ENCODE measurements at regions not wholly inside any gene's neighbourhood (a gene's known extent, or its start where the extent isn't known, plus 50 kb on each side); places are given as distances from the start of the nearest gene placed in this dataset.

DNA sequence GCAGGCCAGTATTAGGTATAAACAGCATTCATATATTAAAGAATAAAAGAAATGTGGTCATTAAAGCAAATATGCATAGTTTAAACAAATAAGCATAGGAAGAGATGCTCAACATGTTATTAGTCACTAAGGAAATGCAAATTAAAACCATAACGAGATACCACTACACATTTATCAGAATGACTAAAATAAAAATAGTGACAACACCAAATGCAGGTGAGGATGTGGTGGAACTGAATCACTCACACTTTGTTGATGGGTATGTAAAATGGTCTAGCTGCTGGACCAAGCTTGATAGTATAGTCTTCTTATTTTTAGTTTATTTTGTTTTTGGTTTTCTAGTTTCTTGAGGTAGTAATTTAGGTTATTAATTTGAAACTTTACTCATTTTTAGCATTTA lies 242.9 kb downstream of the HGF start:
- Histone ChIP-seq H3K36me3 (ENCODE audit: control insufficient read depth in 2 of 2, insufficient read depth in 1 of 2, low read length in 2 of 2) (no peaks in the 10 kb centered on the region), H3K4me1 (ENCODE audit: control insufficient read depth, insufficient read depth, low read length) (no peaks in the 10 kb centered on the region), H3K9me3 (ENCODE audit: control insufficient read depth, insufficient read depth, low read depth, low read length) (no peaks in the 10 kb centered on the region), H3K4me3 (ENCODE audit: low read depth, low read length) (no peak overlapping the region), H3K27ac (ENCODE audit: extremely low read depth, low read depth, low read length) (no peak overlapping the region)
- ChIA-PET CTCF (no interaction called here), POLR2A (no interaction called here)
- TF ChIP-seq ZNF311 (tag by site-specific recombination; IDR thresholded peaks at IDR 0.05; ENCODE audit: borderline replicate concordance) (no peak), ZNF184 (tag by site-specific recombination; IDR thresholded peaks at IDR 0.05) (no peak), ZBTB8A (tag by site-specific recombination; IDR thresholded peaks at IDR 0.05) (no peak)
- TF ChIP-seq, protein P1, sequence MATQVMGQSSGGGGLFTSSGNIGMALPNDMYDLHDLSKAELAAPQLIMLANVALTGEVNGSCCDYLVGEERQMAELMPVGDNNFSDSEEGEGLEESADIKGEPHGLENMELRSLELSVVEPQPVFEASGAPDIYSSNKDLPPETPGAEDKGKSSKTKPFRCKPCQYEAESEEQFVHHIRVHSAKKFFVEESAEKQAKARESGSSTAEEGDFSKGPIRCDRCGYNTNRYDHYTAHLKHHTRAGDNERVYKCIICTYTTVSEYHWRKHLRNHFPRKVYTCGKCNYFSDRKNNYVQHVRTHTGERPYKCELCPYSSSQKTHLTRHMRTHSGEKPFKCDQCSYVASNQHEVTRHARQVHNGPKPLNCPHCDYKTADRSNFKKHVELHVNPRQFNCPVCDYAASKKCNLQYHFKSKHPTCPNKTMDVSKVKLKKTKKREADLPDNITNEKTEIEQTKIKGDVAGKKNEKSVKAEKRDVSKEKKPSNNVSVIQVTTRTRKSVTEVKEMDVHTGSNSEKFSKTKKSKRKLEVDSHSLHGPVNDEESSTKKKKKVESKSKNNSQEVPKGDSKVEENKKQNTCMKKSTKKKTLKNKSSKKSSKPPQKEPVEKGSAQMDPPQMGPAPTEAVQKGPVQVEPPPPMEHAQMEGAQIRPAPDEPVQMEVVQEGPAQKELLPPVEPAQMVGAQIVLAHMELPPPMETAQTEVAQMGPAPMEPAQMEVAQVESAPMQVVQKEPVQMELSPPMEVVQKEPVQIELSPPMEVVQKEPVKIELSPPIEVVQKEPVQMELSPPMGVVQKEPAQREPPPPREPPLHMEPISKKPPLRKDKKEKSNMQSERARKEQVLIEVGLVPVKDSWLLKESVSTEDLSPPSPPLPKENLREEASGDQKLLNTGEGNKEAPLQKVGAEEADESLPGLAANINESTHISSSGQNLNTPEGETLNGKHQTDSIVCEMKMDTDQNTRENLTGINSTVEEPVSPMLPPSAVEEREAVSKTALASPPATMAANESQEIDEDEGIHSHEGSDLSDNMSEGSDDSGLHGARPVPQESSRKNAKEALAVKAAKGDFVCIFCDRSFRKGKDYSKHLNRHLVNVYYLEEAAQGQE (tag by site-specific recombination; IDR thresholded peaks at IDR 0.05): no peak
- TF ChIP-seq, protein P2, sequence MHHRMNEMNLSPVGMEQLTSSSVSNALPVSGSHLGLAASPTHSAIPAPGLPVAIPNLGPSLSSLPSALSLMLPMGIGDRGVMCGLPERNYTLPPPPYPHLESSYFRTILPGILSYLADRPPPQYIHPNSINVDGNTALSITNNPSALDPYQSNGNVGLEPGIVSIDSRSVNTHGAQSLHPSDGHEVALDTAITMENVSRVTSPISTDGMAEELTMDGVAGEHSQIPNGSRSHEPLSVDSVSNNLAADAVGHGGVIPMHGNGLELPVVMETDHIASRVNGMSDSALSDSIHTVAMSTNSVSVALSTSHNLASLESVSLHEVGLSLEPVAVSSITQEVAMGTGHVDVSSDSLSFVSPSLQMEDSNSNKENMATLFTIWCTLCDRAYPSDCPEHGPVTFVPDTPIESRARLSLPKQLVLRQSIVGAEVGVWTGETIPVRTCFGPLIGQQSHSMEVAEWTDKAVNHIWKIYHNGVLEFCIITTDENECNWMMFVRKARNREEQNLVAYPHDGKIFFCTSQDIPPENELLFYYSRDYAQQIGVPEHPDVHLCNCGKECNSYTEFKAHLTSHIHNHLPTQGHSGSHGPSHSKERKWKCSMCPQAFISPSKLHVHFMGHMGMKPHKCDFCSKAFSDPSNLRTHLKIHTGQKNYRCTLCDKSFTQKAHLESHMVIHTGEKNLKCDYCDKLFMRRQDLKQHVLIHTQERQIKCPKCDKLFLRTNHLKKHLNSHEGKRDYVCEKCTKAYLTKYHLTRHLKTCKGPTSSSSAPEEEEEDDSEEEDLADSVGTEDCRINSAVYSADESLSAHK (tag by site-specific recombination; IDR thresholded peaks at IDR 0.05): no peak

DNA sequence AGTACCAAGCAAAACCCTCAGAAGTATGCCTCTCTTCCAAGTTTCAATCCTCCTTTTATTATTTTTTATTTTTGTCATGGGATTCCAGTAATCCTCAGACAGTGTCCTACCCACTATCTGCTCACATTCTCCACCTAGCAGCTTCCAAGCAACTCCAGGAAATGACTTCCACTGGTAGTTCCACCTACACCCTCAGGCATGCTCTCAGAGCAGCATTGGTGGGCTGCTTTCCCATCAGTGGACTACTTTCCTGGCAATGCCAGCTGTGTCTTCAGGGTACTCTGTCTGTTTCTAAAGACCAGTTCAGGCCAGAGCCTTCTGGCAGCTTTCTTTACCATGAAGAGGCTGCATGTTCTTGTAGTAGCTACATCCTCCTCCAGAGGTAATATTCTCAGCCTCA lies 244.0 kb downstream of the HGF start:
- ChIA-PET POLR2A (no interaction called here), CTCF (interaction anchor here (0.6 kb wide), 1 partner anchor 123 kb away, joined by 3 read pairs; no protein-coding TSS in a partner anchor)
- no peaks in the 10 kb centered on the region for H3K36me3 ChIP-seq (ENCODE audit: control insufficient read depth in 2 of 2, insufficient read depth in 1 of 2, low read length in 2 of 2)
- H3K9me3 ChIP-seq (ENCODE audit: control insufficient read depth, insufficient read depth, low read depth, low read length): no peaks in the 10 kb centered on the region
- H3K27ac ChIP-seq (ENCODE audit: extremely low read depth, low read depth, low read length): no peak overlapping the region
- no peaks in the 10 kb centered on the region for H3K4me1 ChIP-seq (ENCODE audit: control insufficient read depth, insufficient read depth, low read length)
- no peak overlapping the region for H3K4me3 ChIP-seq (ENCODE audit: low read depth, low read length)
- TF ChIP-seq ZNF248 (tag by site-specific recombination; IDR thresholded peaks at IDR 0.05): no peak
- no peak for TF ChIP-seq ZNF555 (tag by site-specific recombination; conservative IDR thresholded peaks at IDR 0.05)

DNA sequence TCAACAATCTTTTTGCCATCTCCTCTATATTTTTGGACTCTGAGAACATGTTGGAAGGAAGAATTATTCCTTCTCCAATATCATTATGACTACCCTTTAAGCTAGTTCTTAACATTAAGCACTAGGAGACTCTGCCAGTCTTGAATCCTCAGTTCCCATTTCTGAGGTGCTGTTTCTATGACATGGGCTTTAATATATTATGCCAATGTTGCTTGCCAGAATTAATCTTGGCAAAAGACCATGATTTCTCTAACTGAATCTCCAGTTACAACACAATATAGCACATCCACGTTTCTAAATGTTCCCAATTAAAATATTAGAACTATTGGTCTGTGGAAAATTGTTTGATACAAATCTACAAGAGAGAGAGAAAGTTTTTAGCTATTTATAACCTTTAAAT lies 250.0 kb downstream of the HGF start:
- POLR2A ChIA-PET: no interaction called here
- Histone ChIP-seq H3K36me3 (ENCODE audit: control insufficient read depth in 2 of 2, insufficient read depth in 1 of 2, low read length in 2 of 2) (no peaks in the 10 kb centered on the region), H3K27ac (ENCODE audit: extremely low read depth, low read depth, low read length) (no peak overlapping the region), H3K9me3 (ENCODE audit: control insufficient read depth, insufficient read depth, low read depth, low read length) (no peaks in the 10 kb centered on the region), H3K4me3 (ENCODE audit: low read depth, low read length) (no peak overlapping the region), H3K4me1 (ENCODE audit: control insufficient read depth, insufficient read depth, low read length) (no peaks in the 10 kb centered on the region)
- CTCF ChIA-PET: no interaction called here
- TF ChIP-seq ZIC2 (tag by site-specific recombination; IDR thresholded peaks at IDR 0.05): no peak
- TF ChIP-seq ZNF221 (tag by site-specific recombination; IDR thresholded peaks at IDR 0.05; ENCODE audit: borderline replicate concordance): no peak
- no peak for TF ChIP-seq ZNF302 (tag by site-specific recombination; IDR thresholded peaks at IDR 0.05; ENCODE audit: low read depth)
- no peak for TF ChIP-seq ZNF335 (tag by site-specific recombination; conservative IDR thresholded peaks at IDR 0.05)
- no peak for TF ChIP-seq ZNF624 (tag by site-specific recombination; IDR thresholded peaks at IDR 0.05)
- TF ChIP-seq ZNF76 (tag by site-specific recombination; IDR thresholded peaks at IDR 0.05; ENCODE audit: borderline replicate concordance, low read depth): no peak
- TF ChIP-seq ZNF707 (tag by site-specific recombination; IDR thresholded peaks at IDR 0.05): no peak
- no peak for TF ChIP-seq ZNF791 (tag by site-specific recombination; IDR thresholded peaks at IDR 0.05)
- TF ChIP-seq ZFP37 (tag by site-specific recombination; IDR thresholded peaks at IDR 0.05): no peak
- no peak for TF ChIP-seq SETDB1 (IDR thresholded peaks at IDR 0.05; ENCODE audit: insufficient read length, low read length)
